ENCODE measurements at regions not wholly inside any gene's neighbourhood (a gene's known extent, or its start where the extent isn't known, plus 50 kb on each side); places are given as distances from the start of the nearest gene placed in this dataset.

DNA sequence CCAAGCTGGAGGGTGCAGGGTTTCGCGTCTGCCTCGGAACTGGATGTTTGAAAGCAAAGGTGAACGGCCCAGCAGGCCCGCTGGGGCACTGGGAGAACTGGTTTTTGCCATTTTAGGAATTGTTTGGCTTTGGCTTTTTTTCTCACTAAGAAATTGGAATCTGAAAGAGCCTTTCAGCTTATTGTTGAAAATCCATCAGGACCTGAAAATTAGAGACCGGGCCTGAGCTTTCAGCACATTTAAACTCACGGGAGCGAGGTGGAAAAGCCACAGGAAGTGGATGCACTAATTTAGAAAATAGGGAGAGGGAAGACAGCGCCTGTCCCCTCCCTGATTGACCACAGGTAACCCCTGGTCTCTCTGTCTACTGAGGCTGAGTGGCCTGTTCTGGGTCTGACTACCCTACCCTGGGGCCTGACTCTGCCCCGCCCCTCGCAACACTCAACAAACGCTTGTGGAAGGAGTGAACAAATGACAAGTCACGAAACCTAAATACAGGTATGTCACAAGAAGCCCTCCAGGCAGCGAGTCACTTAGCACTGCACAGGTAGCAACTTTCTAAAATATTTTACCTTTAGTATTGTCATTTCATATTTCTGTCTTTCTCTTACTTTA lies 100.3 kb upstream of the MBOAT2 start:
- no peak for DNase-seq

DNA sequence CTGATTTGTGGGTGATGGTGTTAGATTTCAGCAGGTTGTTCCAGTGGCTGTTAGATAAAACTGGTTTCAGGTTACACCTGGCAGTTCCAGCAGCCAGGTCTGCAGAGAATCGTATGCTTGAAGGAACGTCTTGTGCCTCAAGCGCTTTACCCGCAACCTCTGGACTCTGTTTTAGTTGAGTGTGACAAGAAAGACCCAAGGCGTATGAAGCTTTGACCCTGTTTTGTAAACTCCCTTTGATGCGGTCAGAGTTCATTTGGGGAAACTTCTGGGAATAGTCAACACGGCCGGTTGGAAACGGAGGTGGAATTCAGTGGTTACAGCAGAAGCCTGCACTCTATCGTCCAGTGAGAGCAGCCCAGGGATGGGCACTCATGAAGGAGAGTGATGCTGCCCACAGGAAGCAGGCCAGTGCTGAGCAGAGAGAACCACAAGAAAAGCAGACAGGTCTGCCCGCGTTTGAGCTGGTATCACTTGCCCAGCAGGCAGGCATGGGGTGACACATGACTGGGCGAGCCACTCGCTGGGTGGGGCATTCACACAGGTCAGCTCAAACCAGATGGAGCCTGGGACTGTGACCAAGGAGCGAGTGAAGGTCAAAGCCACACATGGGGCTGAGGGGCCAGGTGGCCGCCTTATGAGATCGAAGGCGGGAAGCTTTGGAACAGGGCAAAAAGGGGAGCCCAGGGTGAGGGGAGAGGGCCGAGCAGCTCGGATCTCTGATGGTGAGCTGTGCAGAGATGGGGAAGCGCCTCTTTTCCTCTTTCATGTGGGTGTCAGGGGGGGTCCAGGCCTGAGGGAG lies 99.6 kb upstream of the MBOAT2 start:
- no peak for DNase-seq

DNA sequence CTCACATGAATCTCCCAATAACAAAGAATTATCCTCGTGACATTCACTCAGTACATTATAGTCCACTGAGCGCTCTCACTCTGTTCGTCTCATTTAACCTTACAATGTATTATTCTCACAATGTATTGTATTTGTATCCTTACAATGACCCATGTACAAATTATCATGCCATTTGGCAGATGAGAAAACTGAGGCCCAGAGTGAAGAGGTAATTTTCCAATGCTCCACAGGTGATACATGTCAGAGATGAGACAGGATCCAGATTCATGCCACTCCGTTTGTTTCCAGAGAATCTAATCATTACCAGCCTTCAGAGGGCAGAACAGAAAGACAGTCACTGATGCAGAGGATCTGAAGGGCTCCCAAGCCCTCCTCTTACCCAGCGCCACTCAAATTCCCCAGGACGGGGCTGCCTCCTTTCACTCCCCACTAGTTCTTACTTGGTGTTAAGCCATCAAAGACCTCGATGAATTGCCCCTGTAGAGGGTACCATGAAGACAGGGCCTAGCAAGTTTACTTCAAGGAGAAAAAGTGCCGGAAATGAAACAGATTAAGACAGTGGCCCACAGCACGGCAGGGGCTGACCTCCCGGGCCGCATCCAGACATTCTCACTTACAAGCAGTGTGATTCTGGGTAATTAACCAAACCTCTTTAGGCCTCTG lies 98.4 kb upstream of the MBOAT2 start:
- DNase-seq: no peak

DNA sequence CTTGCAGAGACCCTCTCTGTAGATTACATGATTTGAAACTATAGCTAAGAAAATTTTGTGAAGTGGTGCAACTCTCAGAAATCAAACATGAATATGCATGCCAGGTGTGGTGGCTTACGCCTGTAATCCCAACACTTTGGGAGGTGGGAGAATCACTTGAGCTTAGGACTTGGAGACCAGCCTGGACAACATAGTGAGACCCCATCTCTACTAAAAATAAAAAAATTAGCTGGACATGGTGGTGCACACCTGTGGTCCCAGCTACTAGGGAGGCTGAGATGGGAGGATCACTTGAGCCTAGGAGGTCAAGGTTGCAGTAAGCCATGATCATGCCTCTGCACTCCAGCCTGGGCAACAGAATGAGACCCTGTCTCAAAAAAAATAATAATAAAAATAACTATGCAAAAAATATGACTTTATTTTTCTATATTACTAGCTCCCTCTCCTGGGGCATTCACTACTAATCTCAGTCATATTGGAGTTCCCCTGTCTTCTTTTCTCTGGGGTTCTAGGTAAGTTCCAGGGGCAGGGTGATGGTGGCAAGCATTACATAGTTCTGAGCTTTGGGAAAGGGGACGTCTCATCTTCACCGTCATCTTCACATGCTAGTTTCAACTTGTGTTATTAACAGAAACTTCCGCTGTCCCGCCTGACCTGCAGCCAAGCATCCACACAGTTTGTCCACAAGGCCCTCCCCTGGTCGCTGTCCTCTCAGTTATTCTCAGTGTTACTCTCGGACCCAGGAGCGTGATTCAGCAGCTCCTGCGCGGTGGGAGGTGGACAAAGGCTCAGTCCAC lies 96.8 kb upstream of the MBOAT2 start:
- DNase-seq: no peak

DNA sequence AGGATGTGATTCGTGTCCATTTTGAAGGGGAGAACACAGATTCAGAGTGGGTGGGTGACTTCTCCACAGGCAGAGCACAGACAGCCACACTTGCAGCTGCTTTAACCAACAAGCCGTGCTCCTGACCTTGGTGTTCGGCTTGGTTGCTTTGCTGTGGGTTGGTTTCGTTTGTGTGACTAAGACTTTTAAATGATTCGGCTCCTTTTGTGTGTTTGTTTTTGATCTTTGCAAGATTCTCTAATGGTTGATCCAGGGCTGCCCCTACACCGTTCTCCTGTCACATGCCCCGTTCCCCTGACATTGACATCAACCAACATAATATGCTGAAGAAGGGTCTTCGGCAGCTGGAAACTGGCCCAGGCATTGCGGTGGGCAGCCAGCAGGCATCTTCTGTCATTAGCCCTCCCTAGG lies 95.9 kb upstream of the MBOAT2 start:
- peak; percentile 21 for DNase-seq

DNA sequence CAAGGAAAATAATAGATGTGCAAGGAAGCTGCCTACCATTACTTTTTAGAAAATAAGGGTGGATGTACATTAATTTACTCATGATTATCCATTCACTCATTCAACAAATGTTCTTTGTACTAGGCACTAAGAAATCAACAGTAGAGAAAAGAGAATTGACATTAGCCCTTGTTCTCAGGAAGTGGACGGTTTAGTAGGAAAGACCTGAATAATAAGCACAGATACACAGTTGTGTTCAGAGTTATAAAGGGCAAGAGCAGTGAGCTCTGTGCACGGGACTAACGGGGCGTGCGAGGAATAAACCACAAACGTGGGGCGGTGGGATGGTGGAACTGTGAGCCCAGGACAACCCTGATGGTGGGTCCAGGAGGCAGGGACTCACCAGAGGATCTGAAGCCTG lies 94.4 kb upstream of the MBOAT2 start:
- DNase-seq: no peak

DNA sequence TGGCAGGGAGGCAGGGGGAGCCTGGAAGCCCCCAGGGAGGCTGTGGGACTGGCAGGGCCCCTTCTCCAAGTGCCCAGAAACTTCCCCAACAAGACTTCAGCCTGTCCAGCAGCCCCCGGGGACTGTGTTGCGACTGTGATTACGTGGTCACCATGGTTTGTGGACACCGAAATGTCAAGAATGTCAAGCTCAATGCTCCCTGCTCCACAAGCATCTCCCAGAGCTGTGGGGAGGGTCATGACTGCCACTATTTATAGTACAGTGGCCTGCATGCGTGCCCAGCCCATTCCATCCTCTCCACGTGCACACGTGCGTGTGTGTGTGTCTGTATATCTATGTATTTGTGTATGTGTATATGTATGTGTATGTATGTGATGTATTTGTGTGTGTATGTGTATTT lies 93.8 kb upstream of the MBOAT2 start:
- no peak for DNase-seq

DNA sequence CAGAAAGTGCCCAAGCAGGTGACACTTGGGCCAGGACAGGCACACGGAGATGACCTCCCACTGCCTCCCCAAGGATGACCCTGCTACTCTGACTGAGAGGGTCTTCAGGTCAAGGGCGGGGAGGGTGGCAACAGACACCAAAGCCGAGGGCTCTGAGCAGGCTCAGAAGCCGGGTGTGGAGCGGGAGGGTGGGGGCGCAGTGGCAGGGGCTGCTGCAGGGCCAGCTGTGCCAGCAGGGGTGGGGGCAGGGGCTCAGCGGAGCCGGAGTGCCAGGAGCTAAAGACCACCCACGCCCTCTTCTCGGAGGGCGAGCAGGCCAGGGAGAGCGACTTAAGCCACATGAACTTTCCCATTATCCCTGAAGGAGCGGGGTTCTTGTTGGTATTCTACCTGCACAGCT lies 93.3 kb upstream of the MBOAT2 start:
- DNase-seq: no peak

DNA sequence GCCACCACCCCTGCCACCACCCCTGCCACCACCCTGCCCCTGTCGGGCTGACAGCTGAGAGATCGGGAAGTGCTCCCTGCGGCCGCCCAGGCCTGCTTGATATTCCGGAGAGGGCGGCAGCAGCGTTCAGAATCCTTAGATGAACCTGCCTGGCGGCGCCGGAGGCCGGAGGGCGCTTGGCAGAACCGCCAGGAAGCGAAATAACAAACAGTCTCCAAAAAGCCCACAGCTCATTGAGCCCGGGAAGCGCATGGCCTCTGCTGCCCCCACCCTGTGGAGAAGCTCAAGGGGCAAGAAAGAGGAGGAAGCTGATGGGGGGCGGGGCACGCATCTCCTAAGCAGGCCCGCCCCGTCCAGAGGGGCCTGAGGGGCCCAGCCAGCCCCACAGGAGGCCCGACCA lies 92.2 kb upstream of the MBOAT2 start:
- DNase-seq: no peak

DNA sequence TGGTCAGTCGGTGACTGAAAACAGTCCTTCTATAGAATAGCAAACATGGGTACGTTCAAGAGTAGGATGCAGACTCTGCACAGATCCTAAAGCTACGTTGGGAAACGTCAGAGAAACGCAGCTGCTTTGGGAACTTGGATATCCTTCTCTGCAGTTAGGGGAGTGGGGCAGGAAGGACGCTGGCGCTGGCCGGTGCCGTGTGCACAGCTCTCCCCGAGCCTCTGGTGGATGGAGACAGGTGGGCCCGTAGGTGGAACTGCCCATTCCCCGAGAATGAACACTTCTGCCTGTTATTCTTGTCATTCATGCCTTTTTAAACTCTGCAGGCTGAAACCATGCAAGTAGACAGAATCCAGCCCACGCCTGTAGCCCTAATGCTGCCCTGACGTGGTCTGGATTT lies 91.7 kb upstream of the MBOAT2 start:
- no peak for DNase-seq

DNA sequence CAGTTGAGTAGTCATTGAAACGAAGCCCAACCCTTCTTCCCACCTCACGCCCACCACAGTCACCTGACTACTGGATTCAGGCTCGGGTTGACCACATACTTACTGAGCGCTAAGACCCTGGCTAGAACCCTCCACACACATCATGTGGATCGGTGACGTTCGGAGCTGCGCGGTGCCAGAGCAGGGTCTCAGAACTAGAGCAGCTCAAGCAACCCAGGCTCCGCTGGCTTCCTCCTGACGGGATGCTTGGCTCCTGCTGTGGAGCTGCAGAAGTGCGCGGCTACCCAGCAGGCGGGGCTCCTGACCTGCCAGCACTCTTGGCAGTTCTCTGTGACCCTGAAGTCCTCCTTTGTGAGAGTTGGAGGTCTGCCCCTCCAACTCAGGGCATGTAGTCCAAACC lies 90.6 kb upstream of the MBOAT2 start:
- no peak for DNase-seq

DNA sequence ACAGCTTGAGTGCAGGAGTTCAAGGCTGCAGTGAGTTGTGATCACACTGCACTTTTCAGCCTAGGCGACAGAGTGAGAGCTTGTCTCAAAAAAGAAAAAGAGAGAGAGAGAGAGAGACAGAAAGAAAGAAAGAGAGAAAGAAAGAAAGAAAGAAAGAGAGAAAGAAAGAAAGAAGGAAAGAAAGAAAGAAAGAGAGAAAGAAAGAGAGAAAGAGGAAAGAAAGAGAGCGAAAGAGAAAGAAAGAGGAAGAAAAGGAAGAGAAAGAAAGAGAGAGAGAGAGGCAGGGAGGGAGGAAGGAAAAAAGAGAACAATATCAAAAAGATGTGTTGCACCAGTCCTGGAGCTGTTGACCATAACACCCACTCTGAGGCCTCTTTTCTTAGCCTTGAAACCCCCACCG lies 89.8 kb upstream of the MBOAT2 start:
- no peak for DNase-seq

DNA sequence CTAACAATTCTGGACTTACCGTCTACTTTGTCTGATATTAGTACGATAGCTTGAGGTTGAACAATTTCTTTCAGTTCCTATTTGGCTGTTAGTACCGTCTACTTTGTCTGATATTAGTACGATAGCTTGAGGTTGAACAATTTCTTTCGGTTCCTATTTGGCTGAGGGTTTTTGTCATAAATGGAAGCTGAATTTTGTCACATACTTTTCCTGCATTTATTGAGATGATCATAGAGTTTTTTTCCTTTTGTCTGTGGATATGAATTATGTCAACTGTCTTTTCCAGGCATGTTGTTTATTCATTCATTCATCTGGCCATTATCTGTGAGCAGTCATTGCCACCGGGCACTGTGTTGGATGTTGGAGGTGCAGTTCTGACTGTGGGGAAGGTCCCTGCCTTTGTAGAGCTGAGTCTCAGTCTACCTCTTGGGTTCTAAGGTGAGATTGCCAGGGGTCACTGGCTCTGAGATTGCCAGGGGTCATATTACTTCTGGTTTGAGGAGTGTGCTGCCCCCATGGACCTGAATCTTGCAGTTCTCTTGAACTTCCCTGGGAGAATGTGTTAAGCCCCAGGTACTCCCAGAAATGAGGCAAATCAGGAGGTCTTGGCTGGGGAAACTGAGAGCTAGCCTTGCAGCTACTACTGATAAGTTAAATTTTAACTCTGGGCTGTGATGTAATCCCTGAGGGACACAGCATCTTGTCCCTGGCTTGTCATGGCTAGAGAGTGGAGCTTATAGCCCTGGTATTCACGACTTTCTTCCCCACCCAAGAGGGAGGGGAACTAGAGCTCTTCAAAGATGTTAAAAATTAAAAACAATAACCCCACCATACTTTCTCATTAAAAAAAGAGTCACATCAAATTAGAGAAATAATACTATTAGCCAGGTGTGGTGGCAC lies 89.1 kb upstream of the MBOAT2 start:
- no peak for DNase-seq

DNA sequence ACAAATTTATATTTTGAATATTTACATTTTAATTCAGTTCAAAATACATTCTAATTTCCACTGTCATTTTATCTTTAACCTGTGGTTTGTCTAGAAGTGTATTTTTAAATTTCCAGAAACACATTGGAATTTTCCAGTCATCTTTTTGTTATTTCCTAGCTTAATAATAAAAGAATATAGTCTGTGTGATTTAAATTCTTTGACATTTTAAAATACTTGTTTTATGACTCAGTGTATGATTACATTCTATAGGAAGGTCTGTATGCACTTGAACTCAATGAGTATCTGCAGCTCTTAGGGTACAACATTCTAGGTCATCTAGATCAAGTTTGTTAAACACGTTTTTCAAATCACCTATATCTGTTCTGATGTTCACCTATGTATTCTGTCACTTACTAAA lies 88.3 kb upstream of the MBOAT2 start:
- DNase-seq: no peak

DNA sequence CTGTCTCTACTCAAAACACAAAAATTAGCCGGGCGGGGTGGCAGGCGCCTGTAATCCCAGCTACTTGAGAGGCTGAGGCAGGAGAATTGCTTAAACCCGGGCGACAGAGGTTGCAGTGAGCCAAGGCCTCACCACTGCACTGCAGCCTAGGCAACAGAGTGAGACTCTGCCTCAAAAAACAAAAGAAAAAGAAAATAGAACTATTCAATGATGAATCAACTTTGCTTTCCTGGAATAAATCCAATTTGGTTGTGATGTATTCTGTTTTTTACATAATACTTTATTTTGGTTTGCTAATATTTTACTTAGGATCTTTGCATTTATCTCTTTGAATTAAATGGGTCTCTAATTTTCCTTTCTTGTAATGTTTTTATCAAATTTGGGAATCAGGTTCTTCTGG lies 86.3 kb upstream of the MBOAT2 start:
- DNase-seq: no peak

DNA sequence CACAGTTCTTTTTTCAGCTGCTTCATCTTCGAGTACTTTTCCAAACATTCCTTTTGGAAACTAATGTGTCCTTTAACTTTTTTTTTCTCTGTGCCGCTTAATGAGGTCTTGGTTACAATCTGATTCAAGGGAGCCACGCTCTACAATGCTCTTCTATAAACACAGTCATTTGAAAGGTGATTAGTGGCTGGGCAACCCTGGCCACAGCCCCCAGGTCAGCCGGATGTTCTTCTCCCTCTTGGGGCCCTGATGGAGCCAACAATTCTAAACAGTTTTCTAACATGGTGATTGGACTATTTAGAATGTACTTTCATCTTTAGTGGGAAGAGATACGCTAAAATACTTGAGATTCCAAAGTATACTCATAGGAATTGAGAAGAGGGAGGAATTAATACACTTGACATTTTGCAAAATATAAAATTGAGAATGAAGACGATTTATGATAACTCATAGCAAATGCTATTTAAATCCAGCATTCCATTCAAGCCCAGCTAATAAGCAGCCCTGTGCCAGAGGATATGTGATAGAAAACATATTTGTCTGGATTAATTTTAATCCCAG lies 83.7 kb upstream of the MBOAT2 start:
- DNase-seq: no peak

DNA sequence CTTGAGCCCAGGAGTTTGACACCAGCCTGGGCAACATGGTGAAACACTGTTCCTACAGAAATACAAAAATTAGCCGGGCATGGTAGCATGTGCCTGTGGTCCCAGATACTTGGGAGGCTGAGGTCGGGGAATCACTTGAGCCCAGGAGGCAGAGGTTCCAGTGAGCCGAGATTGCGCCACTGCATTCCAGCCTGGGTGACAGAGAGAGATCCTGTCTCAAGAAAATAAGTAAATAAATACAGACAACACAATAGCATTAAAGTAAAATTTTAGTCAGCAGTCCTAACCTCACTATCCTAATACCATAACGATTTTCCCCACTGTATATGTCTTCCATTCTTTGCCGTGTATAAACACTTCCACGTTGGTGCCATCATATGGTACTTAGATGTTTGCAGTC lies 83.0 kb upstream of the MBOAT2 start:
- DNase-seq: no peak

DNA sequence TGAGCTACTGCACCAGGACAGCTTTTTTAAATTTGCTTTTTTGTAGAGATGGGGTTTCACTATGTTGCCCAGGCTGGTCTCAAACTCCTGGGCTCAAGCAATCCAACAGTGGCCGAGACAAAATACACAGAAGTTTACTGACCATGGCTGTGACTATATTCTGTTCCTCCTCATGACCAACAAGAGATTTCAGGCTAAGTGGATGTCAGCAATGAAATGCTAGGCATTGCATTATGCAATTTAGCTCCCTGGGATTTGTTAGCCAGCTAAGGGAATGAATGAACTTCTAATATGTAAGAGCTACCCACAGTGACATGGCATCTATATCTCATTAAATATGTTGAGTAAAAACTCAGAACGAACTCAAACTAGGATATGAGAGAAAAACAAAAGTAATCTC lies 81.9 kb upstream of the MBOAT2 start:
- DNase-seq: no peak

DNA sequence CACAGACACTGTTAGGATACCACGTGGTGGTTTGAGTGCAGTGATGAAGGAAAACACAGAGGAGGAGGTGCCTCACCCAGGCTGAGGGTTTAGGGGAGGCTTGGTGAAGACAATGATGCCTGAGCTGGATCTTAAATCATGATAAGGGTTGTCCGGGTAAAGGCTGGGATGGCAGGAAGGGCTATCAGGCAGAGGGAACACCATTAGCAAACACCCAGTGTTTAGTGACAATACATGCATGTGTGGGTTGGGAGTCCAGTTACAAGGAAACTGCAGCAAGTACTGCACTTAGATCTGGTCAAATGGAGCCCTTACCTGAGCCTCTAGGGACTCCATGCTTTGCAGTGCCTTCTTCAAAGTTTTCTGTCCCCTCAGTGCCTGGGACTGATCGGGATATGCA lies 79.8 kb upstream of the MBOAT2 start:
- DNase-seq: no peak

DNA sequence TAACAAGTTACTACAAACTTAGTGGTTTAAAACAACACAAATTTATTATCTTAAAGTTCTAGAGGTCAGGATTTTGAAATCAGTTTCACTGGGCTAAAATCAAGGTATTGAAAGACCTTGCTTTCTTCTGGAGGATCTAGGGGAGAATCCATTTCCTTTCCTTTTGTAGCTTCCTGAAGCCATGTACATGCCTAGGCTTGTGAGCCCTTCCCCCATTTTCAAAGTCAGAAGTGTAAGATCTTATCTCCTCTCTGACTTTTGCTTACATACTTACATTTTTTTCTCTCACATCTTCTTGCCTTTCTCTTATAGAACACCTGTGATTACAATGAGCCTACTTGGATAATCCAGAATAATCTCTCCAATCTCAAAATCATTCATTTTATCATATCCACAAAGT lies 78.7 kb upstream of the MBOAT2 start:
- DNase-seq: no peak

DNA sequence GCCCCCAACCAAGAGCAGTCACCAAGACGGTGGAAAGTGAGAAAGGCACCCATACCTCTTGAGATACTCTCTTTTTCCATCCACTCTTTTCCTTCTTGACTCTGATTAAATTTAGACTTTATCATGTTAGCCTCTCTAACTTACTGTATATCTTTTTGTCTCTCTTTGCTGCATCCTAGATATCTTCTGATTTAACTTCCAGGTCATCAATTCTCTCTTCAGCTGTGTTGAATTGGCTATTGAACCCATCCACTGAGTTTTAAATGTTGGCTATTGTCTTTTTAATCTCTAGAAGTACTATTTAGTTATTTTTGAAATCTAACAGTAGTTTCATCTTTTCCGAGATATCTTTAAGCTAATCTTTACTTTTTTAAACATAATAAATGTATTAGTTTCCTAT lies 78.3 kb upstream of the MBOAT2 start:
- DNase-seq: no peak

DNA sequence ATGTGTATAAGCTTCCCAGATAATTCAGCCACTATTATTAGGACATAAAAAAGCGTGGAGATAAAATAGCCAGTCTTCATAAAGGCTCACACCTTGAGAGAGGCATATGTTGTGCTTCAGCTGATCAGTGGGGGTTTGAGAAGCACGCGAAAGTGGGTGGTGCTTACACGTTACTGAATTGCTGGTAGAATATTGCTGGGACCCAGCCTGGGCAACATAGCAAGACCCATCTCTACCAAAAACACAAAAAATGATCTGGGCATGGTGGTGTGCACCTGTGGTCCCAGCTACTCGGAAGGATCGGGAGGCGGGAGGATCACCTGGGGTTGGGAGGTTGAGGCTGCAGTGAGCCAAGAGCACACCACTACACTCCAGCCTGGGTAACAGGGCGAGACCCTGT lies 74.9 kb upstream of the MBOAT2 start:
- no peak for DNase-seq
